GM12873 (cell line): ENCODE measurements at regions not wholly inside any gene's neighbourhood (a gene's known extent, or its start where the extent isn't known, plus 50 kb on each side); places are given as distances from the start of the nearest gene placed in this dataset.

Experiments used
- CTCF ChIP-seq: IDR thresholded peaks from 2 replicates; pipeline ENCODE4 v1.5.1; 2012; ENCODE audit warnings: low read depth, mild to moderate bottlenecking, moderate library complexity, low read length, control low read depth; ENCODE audit not compliant: insufficient read depth; ENCODE audit errors: missing control alignments

- no peak for TF ChIP-seq CTCF
Measured at GRCh38 chr4:171340258-171340657, 472.9 kb upstream of the GALNTL6 start.

GRCh38 chr4:171334549-171334948, 478.7 kb upstream of the GALNTL6 start:
- TF ChIP-seq CTCF, result no peak

GRCh38 chr4:171308661-171309060, 504.5 kb upstream of the GALNTL6 start:
- no peak for TF ChIP-seq CTCF

- no peak for TF ChIP-seq CTCF
Measured at GRCh38 chr4:171288816-171289432, 524.3 kb upstream of the GALNTL6 start.

- TF ChIP-seq CTCF, result no peak
Measured at GRCh38 chr4:171281359-171281758, 531.8 kb upstream of the GALNTL6 start.

GRCh38 chr4:171279131-171279530, 534.1 kb upstream of the GALNTL6 start:
- TF ChIP-seq CTCF, result no peak

GRCh38 chr4:171266671-171267070, 546.5 kb upstream of the GALNTL6 start:
- TF ChIP-seq CTCF, result no peak
